ENCODE measurements at regions not wholly inside any gene's neighbourhood (a gene's known extent, or its start where the extent isn't known, plus 50 kb on each side); places are given as distances from the start of the nearest gene placed in this dataset.

DNA sequence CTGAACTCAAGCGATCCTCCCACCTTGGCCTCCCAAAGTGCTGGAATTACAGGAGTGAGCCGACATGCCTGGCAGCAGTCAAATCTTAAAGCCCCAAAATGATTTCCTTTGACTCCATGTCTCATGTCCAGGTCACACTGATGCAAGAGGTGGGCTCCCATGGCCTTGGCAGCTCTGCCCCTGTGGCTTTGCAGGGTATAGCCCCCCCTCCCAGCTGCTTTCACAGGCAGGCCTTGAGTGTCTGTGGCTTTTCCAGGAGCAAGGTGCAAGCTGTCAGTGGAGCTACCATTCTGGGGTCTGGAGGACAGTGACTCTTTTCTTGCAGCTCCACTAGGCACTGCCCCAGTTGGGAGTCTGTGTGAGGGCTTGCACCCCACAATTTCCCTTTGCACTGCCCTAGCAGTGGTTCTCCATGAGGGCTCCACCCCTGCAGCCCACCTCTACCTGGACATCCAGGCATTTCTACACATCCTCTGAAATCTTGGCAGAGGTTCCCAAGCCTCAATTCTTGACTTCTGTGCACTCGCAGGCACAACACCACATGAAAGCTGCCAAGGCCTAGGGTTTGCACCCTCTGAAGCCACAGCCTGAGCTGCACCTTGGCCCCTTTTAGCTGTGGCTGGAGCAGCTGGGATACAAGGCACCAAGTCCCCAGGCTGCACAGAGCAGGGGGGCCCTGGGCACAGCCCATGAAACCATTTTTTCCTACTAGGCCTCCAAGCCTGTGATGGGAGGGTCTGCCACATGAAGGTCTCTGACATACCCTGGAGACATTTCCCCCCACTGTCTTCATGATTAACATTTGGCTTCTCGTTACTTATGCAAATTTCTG, 79.3 kb upstream of the ARL4D start:
- H3K4me1 ChIP-seq = no peaks in the 10 kb centered on the region

DNA sequence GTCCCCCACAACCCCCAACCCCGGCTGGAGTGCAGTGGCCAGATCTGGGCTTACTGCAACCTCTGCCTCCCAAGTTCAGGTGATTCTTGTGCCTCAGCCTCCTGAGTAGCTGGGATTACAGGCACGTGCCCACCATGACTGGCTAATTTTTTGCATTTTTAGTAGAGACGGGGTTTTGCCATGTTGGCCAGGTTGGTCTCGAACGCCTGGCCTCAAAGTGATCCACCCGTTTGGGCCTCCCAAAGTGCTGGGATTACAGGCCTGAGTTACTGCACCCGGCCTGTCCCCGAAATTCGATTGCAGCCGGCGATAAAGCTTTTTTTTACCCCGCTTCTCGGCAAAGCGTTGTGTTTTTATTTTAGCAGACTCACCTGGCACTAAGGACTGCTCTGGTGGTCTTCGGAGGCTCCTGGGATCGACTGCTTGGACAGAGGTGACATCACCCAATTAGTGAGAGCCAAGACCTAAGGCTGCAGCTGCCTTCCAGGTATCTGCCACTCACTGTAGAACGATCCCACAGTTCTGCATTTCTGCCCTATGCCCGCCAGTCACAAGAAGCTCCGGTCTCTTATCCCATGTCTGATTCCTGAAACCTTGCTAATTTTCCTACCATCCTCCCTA, 82.2 kb upstream of the ARL4D start:
- H3K9me3 ChIP-seq = peaks cover 0 to 8% (median 2%) of the 10 kb centered on the region in 4 donors
- no peak overlapping the region for H3K4me3 ChIP-seq
- H3K4me1 ChIP-seq = no peaks in the 10 kb centered on the region
- DNase-seq = peak in 1 of 3 donors; percentile 36
- H3K36me3 ChIP-seq = no peaks in the 10 kb centered on the region
- no peaks in the 10 kb centered on the region for H3K27me3 ChIP-seq
- no peak for TF ChIP-seq POLR2A (IDR thresholded peaks at IDR 0.05)
- TF ChIP-seq CTCF (IDR thresholded peaks at IDR 0.05) = no peak
- no peak overlapping the region for H3K27ac ChIP-seq

More for the DNA sequence above, 79.3 kb upstream of the ARL4D start:
- no peak for DNase-seq
- H3K9me3 ChIP-seq = peaks cover 0 to 8% (median 2%) of the 10 kb centered on the region in 4 donors
- H3K36me3 ChIP-seq = no peaks in the 10 kb centered on the region
- no peak for TF ChIP-seq CTCF (IDR thresholded peaks at IDR 0.05)
- TF ChIP-seq POLR2A (IDR thresholded peaks at IDR 0.05) = no peak
- no peak overlapping the region for H3K27ac ChIP-seq
- H3K27me3 ChIP-seq = no peaks in the 10 kb centered on the region
- no peak overlapping the region for H3K4me3 ChIP-seq

GRCh38 chr17:43315858-43316521, 82.2 kb upstream of the RNU2-1 start:
- Histone ChIP-seq H3K4me1 (no peaks in the 10 kb centered on the region), H3K4me3 (no peak overlapping the region), H3K9me3 (peaks cover 0 to 8% (median 2%) of the 10 kb centered on the region in 4 donors), H3K36me3 (no peaks in the 10 kb centered on the region), H3K27ac (no peak overlapping the region), H3K27me3 (no peaks in the 10 kb centered on the region)
- no peak for TF ChIP-seq CTCF (IDR thresholded peaks at IDR 0.05)
- TF ChIP-seq POLR2A (IDR thresholded peaks at IDR 0.05) = no peak
- DNase-seq = no peak

- DNase-seq = no peak
- no peaks in the 10 kb centered on the region for H3K4me1 ChIP-seq
- no peak overlapping the region for H3K4me3 ChIP-seq
- TF ChIP-seq POLR2A (IDR thresholded peaks at IDR 0.05) (no peak), CTCF (IDR thresholded peaks at IDR 0.05) (no peak)
- H3K27me3 ChIP-seq = no peaks in the 10 kb centered on the region
- H3K27ac ChIP-seq = no peak overlapping the region
- peaks cover 0 to 8% (median 2%) of the 10 kb centered on the region in 4 donors for H3K9me3 ChIP-seq
- no peaks in the 10 kb centered on the region for H3K36me3 ChIP-seq
Observed at GRCh38 chr17:43315369-43315768, 81.6 kb upstream of the RNU2-1 start.

GRCh38 chr17:43314611-43315011, 80.8 kb upstream of the RNU2-1 start:
- TF ChIP-seq CTCF (IDR thresholded peaks at IDR 0.05) (no peak), POLR2A (IDR thresholded peaks at IDR 0.05) (no peak)
- no peaks in the 10 kb centered on the region for H3K27me3 ChIP-seq
- H3K4me1 ChIP-seq = no peaks in the 10 kb centered on the region
- H3K36me3 ChIP-seq = no peaks in the 10 kb centered on the region
- H3K9me3 ChIP-seq = peaks cover 0 to 5% (median under 1%) of the 10 kb centered on the region in 4 donors
- H3K4me3 ChIP-seq = no peak overlapping the region
- no peak overlapping the region for H3K27ac ChIP-seq
- DNase-seq = no peak

All from Peyer's patch (tissue), 4 donors.